GM19023 (cell line): ENCODE measurements at regions not wholly inside any gene's neighbourhood (a gene's known extent, or its start where the extent isn't known, plus 50 kb on each side); places are given as distances from the start of the nearest gene placed in this dataset.
A peak's percentile ranks its signal among the peaks of the same experiment; 100 is the strongest.

Experiments
- ATAC-seq: cut with Tn5 transposase; IDR thresholded peaks from one replicate; pipeline ENCODE4 v1.9.1; 2021; ENCODE audit warnings: mild to moderate bottlenecking, moderate library complexity; ENCODE audit not compliant: unreplicated experiment

- ATAC-seq = no peak
Observed at GRCh38 chr14:71201840-71202239, 294.6 kb downstream of the PCNX1 start.

- ATAC-seq = no peak
Observed at GRCh38 chr14:71202881-71203280, 295.6 kb downstream of the PCNX1 start.

DNA sequence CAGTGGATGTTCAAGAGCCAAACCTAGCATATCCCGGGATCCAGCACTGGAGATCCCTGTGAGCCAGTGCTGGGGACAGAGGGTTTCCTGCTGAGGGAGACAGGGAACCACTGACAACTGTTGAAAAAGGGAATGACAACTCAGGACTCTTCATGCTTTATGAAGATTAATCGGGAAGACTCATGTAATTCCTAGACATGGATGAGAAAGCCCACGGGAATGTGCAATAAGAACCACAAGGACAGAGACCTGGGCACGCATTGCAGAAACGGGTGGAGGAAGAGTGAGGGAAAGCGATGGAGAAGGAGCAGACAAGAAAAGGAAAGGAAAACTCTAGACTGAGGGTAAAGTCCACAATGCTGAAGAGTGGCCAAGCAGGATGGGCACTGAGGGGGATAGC, 296.0 kb downstream of the PCNX1 start:
- ATAC-seq = no peak

DNA sequence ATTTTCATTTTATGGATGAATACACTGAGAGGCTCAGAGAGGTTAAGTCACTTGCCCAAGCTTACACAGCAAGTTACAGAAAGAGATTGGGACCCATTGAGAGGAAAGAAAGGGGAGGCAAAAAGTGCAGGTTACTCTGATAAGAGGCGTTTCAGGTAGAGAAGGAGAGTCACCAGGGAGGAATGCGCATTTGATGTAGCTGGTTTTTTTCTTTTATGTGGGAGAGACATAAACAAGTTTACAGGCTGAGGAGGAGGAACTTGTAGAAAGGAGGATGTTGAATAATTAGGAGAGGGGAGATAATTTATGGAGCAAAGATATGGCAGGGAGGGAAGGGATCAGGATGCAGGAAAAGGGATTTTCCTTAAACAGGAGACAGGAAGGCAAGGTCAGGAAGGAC, 297.0 kb downstream of the PCNX1 start:
- no peak for ATAC-seq

DNA sequence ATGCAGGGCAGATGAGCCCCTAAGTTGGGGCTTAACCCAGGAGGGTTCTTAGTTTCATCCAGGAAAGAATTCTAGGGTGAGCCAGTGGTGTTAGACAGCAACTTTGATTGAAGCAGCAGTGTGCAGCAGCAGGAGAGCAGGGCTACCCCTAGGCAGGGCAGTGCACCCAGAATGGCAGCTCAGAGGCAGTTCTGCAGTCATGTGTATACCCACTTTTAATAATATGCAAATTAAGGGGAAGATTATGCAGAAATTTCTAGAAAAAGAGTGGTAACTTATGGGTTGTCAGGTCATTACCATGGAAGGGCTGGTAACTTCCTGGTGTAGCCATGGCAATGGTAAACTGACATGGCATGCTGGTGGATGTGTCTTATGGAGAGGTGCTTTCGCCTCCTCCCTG, 297.5 kb downstream of the PCNX1 start:
- no peak for ATAC-seq

DNA sequence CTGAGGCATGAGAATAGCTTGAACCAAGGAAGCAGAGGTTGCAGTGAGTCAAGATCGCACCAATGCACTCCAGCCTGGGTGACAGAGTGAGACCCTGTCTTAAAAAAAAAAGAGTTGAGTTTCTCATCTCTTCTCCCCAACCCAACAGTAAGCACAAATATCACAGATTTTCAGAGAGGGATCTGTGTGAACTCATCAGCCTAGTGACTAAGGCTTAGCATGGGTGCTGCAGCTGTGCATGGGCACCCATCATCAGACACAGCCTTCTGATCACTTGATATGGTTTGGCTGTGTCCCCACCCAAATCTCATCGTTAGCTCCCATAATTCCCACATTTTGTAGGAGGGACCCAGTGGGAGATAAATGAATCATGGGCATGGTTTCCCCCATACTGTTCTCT, 298.9 kb downstream of the PCNX1 start:
- ATAC-seq = no peak

- ATAC-seq = no peak
Observed at GRCh38 chr14:71206766-71207371, 299.6 kb downstream of the PCNX1 start.

DNA sequence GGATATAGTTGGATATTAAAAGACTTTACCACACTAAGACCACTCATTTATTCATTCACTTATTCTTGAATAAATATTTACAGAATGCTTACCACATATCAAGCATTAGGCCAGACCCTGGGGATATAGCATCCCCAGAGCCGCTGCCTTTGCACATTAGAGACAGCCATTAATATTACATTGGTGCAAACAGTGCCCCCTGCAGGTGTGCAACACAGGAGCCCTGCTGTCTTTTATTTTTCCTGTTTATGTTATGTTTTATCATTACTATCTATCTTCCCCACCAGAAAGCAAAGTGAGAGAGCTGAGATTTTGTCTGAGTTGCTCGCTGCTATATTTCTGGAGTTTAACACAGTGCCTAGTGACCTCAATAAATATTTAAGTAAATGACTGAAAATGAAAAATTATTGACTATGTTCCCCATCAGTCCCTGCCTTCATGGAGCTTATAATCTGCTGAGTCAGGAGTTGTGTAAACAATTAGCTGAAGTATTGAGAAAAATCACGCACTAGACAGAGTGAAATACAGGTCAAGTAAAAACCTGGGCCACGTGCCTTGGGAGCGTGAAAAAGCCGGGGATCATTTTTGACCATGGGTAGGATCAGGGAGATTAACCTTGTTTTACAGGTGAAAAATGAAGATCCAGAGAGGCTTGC, 301.6 kb downstream of the PCNX1 start:
- ATAC-seq = no peak

DNA sequence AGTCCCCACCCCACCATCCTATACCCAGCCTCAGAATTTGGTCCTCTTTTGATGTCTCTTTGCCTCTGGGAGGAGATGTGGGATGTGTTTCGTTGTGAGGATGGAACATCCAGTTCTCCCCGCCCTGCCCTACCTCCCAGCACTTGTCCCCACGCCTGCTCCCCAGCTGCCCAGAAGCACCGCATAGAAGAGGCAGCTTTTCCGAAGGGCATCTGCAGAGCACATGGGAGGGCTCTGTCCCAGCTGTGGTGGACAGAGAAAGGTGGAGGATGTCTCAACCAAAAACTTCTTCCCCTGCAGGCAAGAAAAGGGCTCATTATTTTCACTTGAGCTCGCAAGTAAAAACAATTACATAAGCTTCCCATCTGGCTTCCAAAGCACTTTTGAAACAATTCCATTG, 302.6 kb downstream of the PCNX1 start:
- ATAC-seq = no peak

DNA sequence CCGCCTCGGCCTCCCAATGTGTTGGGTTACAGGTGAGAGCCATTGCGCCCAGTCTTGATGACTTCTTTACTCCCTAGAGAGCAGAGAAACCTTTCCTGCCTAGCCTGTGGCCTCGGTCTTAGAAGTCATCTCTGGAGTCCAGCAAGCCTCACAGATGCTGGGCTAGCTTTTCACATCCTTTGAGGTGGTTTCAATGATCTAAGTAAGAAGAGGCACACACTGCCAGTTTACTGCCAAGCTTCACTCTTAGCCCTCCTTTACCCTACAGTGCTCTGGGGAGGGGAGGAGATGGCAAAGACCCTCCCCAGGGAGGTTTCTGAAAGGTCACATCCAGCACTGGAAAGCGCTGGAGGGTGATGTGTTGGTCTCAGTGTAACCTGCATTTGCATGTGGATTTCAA, 304.8 kb downstream of the PCNX1 start:
- no peak for ATAC-seq

DNA sequence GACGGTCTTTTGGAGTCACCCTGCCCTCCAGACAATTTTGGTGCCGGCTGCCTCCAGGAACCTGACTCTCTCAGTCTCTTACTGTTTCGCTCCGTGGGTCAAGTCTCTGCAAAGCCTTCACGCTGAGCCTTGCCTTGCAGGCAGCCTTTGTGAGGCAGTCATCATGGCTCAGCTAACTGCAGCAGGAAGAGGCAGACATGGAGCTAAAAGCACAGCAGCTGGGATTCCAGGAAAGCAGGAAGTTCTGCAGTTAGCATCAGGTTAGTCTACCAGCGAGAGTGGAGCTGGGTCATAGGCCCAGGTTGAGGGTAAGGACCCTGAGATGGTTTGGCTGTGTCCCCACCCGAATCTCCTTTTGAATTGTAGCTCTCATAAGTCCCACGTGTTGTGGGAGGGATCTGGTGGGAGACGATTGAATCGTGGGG, 305.4 kb downstream of the PCNX1 start:
- no peak for ATAC-seq

GRCh38 chr14:71214241-71214640, 307.0 kb downstream of the PCNX1 start:
- no peak for ATAC-seq

- ATAC-seq = no peak
Observed at GRCh38 chr14:71220462-71220861, 313.2 kb downstream of the PCNX1 start.

GRCh38 chr14:71221119-71221518, 313.9 kb downstream of the PCNX1 start:
- ATAC-seq = no peak

DNA sequence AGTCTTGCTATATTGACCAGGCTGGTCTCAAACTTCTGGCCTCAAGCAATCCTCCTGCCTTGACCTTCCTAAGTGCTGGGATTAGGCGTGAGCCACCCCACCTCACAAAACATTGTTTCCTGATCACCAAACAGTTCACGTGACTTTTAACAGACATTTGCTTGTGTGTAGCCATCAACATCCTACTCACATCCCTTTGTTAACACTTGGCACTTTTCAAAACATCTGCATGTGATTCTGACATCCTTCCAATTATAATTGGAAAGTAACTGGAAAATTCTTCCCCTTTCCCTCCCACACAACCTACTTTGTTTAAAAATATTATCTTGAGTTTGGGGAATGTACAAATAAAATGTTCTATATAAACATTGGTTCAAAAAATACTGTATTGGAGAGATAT, 317.9 kb downstream of the PCNX1 start:
- no peak for ATAC-seq

DNA sequence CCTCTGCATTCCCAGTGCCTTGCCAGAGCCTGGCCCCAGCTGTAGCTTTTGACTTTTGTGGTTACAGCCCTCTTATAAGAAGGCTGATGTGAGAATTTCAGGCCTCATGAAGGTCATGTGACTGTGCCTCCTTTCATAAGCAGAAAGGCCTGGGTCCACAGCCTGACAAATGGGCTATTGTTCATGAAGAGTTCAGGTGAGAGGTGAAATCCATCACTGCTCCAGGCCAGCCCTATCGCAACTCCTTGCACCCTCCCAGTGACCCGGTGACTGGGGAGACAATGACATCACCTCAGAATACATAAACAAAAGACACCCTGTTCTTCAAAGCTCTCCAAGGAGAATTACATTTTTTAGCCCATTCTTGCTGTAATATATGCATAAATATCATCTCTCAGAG, 321.5 kb downstream of the PCNX1 start:
- ATAC-seq = no peak

- ATAC-seq = no peak
Observed at GRCh38 chr14:71229875-71230274, 322.6 kb downstream of the PCNX1 start.

DNA sequence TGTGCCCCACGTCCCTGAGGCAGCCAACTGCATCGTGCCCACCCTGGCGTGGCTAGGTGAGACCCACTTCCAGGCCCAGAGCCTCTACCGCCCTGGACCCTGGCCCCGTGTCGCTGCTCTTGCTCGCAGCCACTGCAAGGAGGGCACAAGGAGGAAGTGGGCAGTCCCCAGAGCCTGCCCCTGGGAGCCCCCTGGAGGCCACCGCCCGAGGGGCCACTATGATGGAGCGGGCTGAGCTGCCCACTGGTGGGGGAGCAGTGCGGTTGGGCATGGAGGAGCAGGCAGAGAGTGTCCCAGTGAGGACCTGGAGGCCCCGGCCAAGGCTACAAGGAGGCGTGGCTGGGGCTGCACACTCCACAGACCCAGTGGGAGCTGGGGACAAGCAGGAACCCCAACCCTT, 323.6 kb downstream of the PCNX1 start:
- no peak for ATAC-seq

DNA sequence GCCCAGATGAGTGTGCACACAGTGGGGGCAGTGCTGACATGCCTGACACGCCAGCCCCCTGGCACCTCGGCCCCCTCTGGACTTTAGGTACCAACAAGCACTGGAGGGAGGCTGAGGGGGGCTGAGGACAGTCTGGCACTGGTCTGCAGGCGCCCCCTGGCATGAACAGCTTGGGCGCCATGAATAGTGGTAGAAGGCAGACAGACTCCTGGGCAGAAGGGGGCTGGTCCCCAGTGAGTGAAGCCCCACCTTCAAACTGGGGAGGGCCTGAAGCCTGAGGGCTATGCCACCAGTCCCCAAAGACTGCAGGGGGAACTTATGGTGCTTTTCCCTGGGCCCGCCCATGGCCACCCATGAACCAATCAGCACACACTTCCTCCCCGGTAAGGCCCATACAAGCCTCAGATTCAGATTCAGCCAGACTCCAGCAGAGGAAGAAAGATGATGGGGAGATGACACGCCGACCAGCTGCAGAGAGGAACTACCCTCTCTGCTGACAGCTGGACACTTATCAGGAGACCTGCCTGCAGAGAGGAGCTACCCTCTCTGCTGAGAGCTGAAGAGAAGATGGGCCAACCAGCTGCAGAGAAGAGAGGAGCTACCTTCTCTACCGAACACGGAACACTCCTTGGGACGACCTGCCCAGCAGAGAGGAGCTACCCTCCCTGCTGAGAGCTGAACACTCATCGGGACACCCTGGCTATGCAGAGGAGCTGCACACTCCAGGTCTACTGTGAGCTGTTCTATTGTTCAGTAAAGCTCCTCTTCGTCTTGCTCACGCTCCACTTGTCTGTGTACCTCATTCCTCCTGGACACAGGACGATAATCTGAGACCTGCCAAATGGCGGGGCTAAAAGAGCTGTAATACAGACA, 324.5 kb downstream of the PCNX1 start:
- ATAC-seq = peak; percentile 59

DNA sequence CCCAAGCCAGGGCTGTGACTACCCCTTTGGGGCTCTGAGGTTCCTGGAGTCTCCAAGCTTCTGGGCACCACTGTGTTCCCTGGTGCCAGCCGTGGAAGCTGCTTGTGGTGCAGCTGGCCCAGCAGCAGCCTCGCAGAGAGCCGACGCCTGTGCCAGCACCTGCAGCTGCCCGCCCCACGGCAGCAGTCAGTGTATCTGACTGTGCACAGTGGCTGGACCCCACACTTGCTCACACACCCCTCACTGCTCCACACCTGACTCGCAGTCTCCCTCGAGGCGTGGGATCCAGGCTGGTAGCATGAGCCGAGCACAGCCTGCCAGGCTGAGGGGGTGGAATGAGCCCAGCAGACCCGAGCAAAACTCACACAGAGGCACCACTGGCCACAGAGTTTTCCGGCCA, 325.2 kb downstream of the PCNX1 start:
- no peak for ATAC-seq

- no peak for ATAC-seq
Observed at GRCh38 chr14:71235875-71236274, 328.6 kb downstream of the PCNX1 start.

GRCh38 chr14:71236487-71236886, 329.2 kb downstream of the PCNX1 start:
- ATAC-seq = no peak
